ENCODE measurements at regions not wholly inside any gene's neighbourhood (a gene's known extent, or its start where the extent isn't known, plus 50 kb on each side); places are given as distances from the start of the nearest gene placed in this dataset.

DNA sequence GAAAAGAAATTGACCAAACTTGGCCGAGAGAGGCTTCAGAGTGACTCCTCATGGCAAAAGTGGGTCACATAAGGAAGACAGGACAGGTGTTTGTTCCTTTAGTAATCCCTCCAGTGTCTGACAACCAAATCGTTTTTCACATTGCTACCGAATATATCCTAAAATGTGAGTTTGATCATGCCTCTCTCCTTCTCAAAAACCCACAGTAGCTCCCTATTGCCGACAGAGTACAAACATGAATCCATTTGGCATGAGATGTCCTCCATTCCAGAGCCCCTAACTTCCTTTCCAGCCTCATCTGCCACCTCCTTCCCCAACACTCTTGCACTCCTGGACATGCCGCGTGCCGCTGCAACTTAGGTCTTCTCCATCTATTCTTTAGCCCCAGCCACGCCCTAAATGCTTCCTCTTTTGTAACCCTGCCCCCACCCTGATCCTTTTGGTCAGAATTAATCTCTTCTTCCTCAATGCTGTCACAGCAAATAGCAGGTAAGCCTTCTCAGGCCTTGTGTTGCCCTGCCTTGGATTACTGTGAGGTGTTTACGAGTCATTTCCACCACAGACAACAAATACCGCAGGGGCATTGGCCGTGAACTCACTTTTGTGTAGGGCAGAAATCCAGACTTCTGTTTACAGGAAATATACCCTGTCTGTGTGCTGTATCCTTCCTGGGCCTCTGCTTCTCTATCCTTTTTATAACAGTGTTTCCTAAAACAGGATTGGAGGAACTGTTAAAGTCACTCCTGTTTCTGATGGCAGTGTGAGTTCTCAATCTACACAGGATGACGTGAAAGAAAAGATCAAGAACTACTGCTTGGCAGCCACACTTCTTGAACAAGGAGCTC is 66.0 kb upstream of the FTH1 start:
- no peak for DNase-seq (ENCODE audit: low read depth)
- no peak overlapping the region for H3K4me3 ChIP-seq (ENCODE audit: low read depth, low read length)
- TF ChIP-seq, protein P1, sequence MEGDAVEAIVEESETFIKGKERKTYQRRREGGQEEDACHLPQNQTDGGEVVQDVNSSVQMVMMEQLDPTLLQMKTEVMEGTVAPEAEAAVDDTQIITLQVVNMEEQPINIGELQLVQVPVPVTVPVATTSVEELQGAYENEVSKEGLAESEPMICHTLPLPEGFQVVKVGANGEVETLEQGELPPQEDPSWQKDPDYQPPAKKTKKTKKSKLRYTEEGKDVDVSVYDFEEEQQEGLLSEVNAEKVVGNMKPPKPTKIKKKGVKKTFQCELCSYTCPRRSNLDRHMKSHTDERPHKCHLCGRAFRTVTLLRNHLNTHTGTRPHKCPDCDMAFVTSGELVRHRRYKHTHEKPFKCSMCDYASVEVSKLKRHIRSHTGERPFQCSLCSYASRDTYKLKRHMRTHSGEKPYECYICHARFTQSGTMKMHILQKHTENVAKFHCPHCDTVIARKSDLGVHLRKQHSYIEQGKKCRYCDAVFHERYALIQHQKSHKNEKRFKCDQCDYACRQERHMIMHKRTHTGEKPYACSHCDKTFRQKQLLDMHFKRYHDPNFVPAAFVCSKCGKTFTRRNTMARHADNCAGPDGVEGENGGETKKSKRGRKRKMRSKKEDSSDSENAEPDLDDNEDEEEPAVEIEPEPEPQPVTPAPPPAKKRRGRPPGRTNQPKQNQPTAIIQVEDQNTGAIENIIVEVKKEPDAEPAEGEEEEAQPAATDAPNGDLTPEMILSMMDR (IDR thresholded peaks at IDR 0.05; ENCODE audit: insufficient read depth, low read depth, low read length, missing control alignments) = no peak

DNA sequence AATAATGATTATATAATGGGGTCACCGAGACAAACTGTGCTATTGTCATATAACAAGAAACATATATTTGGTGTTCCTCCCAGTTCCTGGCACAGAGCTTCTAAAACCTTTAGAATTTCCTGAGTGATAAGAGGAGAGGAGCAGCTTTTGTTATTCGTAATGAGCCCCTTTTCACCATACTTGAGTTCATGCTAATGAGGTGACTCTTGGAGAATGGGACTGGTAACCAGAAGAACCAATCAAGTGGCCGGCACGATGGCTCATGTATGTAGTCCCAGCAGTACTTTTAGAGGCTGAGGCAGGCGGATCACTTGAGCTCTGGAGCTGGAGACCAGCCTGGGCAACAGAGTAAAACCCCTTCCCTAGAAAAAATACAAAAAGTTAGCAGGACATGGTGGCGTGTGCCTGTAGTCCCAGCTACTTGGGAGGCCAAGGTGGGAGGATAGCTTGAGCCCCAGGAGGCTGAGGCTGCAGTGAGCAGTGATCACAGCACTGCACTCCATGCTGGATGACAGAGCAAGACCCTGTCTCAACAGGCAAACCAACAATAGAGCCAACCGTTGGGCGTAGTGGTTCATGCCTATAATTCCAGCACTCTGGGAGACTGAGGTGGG is 62.7 kb upstream of the FTH1 start:
- no peak overlapping the region for H3K4me3 ChIP-seq (ENCODE audit: low read depth, low read length)
- TF ChIP-seq, protein P1 (IDR thresholded peaks at IDR 0.05; ENCODE audit: insufficient read depth, low read depth, low read length, missing control alignments) = no peak
- DNase-seq (ENCODE audit: low read depth) = no peak

DNA sequence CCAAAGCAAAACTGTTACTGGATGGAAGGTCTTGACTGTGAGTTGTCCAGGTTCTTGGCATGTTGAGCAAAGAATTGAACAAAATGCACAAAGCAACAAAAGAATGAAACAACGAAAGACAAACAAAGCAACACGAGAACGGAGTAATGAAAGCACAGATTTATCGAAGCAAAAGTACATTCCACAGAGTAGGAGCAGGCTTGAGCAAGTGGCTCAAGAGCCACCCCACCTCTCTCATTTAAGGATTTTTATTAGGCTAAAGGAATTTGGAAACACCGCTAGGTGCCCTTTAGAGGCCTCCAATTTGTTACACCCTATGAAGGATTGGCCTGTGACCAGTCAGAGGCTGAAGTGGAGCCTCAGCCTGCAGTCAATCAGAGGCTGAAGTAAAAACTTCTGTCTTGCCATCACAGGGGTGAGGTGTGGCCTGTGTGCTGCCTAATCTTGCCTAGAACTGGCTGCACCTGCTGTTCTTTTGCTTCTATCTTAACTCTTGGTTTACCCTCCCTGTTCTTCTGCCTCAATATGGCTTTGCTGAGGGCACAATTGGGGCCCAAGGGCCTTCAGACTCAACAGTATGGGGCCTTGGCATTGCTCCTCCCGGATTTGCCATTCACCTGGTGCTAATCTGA is 59.4 kb upstream of the FTH1 start:
- TF ChIP-seq, protein P1 (IDR thresholded peaks at IDR 0.05; ENCODE audit: insufficient read depth, low read depth, low read length, missing control alignments) = no peak
- no peak for DNase-seq (ENCODE audit: low read depth)
- no peak overlapping the region for H3K4me3 ChIP-seq (ENCODE audit: low read depth, low read length)

DNA sequence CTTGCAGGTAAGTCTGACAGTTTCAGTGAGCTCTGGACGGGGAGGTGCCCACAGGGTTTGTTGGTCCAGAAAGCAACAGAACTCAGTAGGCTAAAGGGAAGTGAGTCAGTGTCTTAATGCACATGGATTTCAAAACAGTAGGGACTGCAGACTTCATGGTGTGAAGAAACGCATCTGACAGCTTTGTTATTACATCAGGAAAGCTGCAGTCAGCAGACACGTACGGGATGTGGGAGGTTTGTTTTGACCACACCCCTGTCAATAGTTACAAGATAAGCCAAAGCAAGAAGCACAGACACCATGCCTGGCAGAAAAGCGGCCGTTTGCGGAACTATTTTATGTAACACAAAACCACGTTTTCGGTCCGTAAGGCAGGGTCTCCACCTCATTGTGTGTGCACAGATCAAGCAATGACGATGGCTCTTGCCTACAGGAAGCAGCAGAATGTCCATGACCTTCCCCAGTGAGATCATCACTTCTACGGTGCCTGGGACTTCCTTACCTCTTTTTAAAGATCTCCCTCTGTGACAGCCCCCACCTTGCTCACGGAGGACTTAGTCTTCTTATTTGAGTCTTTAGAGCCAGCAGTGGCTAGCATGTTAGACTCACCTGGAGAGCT is 58.2 kb upstream of the FTH1 start:
- TF ChIP-seq, protein P1 (IDR thresholded peaks at IDR 0.05; ENCODE audit: insufficient read depth, low read depth, low read length, missing control alignments) = no peak
- DNase-seq (ENCODE audit: low read depth) = peak; percentile 66
- no peak overlapping the region for H3K4me3 ChIP-seq (ENCODE audit: low read depth, low read length)

DNA sequence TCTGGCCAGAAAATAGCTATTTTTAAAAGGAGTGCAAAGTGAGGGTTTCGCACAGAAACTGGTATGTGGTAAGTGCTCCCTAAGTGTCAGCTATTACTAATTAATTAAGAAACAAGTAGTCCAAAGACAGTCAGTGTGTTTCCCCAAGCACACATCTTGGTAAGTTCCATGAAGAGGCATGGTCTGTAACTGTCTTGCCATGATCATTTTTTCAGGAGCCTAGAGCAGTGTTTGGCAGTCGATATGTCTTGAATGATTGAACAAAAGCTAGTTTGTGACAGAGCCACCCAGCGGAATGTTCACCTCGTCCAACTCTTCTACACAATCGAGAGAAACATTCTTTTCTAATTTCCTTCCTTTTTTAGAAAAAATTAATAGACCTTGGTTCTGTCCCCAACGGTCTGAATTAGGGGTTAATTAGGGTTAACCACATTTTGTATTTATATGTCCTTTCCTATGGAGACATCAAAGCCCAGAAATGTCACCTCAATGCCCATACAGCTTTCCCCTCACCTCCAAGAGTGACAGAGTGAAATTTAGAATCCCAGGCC is 57.6 kb upstream of the FTH1 start:
- TF ChIP-seq, protein P1 (IDR thresholded peaks at IDR 0.05; ENCODE audit: insufficient read depth, low read depth, low read length, missing control alignments) = no peak
- H3K4me3 ChIP-seq (ENCODE audit: low read depth, low read length) = no peak overlapping the region
- no peak for DNase-seq (ENCODE audit: low read depth)

DNA sequence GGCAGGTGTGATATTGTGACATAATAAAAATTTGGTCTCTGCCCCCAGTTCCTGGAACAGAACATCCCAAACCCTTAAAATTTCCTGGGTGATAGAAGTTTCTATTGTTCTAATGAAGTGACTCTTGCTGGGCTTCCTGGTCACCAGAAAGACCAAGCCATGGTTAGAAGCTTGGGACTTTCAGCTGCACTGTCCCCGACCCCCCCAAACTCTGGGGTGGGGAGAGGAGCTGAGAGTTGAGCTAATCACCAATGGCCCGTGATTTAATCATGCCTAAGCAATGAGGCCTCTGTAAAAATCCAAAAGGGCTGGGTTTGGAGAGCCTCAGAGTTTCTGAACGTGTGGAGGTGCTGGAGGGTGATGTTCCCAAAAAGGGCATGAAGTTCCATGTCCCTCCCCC is 54.8 kb upstream of the FTH1 start:
- H3K4me3 ChIP-seq (ENCODE audit: low read depth, low read length) = no peak overlapping the region
- DNase-seq (ENCODE audit: low read depth) = no peak
- TF ChIP-seq, protein P1 (IDR thresholded peaks at IDR 0.05; ENCODE audit: insufficient read depth, low read depth, low read length, missing control alignments) = no peak

Measured in GM12865 (cell line).